NCI-H1930 (cell line): ENCODE measurements at regions not wholly inside any gene's neighbourhood (a gene's known extent, or its start where the extent isn't known, plus 50 kb on each side); places are given as distances from the start of the nearest gene placed in this dataset.
"Not testable (repeated sequence)": the region's sequence is repeated elsewhere in the genome, so short reads cannot be mapped to it uniquely, and the experiment has no call there.

Source experiments
- DNase-seq, 2 experiments: peaks; one replicate each; lab custom pipeline; 2025; lab: John Stamatoyannopoulos, UW

DNA sequence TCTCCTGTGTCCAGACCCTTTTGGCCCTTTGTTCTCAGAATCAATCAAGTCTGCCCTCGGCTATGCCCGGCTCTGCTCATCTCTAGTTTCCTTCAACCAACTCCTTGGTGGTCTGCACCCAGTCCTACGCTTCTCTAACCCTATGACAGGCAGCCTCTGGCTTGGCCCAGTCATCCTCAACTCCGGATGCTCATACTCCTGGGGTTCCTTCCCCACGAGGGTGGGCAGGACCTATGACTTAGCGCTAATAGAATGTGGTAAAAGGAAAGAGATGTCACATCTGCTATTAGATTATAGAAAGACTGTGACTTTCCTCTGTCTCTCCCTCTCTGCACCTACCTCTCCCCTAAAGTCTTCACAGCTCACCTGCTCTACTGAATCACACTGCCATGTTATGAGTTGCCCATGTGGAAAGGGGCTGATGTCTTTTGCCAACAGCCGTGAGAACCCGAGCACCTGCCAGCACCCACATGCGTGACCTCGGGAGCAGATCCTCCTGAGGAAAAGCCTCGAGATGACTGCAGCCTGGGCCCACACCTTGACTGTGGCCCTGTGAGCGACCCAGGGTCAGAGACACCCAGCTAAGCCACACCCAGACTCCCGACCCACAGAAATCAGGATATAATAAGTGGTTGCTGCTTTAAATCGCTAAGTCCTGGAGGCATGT is 334.9 kb downstream of the GADD45G start:
- no peak for DNase-seq

- no peak for DNase-seq
Observed at GRCh38 chr9:89940625-89941024, 335.8 kb downstream of the GADD45G start.

DNA sequence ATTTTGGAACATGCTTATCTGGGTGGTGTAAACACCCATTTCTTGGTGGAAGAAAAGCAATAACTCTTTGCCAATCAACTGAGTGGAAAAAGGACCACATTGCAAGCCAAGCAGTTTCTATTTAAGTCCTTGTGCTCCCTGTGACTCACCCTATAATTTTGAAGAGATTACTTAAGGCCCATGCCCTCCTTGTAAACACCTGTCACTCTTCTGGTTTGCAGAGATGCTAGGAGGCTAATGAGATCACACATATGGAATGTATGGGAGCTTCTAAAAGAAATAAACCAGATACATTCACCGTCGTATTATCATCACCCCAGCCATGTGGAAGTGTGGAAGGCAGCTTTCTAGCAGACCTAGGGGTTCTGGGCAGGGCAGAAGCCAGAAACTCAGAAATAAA is 337.1 kb downstream of the GADD45G start:
- DNase-seq: no peak

GRCh38 chr9:89942643-89943042 is 337.8 kb downstream of the GADD45G start:
- DNase-seq: no peak

DNA sequence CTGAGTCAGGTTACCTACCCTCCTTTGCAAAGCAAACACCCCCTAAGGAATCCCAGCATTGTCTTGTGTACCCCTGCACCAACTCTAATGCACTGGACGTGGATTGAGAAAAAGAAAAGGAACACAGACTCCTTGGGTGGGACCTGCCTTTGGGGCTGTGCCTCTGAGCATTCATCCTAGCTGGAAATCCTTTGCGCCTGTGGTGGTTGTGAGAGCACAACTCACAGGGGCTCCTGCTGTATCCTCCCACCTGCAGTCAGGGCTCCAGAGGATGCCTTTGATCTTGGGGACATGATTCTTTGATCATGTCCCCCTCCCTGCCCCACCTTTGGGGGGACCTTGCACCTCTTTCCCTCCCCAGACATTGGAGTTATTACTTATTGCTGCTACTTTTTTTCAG is 338.5 kb downstream of the GADD45G start:
- DNase-seq: no peak

DNA sequence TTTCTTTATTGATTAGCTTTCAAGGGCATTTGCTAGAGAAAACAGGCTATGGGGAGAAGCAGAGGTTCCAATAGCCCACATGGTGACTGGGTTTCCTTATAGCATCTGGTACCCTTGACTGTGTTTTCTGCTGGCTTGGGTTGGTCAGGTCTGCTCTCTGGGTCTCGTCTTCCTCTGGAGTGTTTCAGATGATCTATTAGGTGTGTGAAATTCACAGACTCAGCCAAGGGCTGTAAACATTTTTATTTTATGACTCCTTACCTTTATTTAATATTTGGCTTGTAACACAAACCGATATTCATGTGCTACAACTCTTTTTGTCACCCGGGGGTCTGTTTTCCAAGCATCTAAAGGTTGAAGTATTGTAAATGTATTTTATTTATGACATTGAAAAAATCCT is 338.9 kb downstream of the GADD45G start:
- DNase-seq: no peak

GRCh38 chr9:89945133-89945532 is 340.3 kb downstream of the GADD45G start:
- DNase-seq: no peak

GRCh38 chr9:89946741-89947140 is 341.9 kb downstream of the GADD45G start:
- DNase-seq: no peak

DNA sequence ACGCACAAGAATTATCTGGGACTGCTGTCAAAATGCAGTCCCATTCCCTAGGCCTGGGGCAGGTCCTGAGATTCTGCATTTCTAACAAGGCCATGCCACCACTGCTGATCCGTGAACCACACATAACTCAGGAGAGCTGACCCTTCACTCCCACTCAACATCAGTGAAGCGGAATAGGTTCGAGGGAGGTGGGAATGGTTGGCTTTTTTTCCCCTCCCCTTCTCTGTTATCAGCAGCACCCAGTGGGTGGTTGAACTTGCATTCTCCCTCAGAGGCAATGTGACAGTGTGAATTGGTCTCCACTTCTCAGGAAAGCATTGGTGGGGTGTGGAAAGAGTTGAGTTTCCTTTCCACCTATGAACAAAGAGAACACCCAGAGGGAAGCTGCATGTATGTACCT is 344.3 kb downstream of the GADD45G start:
- DNase-seq: no peak

GRCh38 chr9:89951675-89952074 is 346.9 kb downstream of the GADD45G start:
- DNase-seq: no peak

GRCh38 chr9:89952401-89952800 is 347.6 kb downstream of the GADD45G start:
- no peak for DNase-seq

GRCh38 chr9:89953263-89953662 is 348.5 kb downstream of the GADD45G start:
- not testable (repeated sequence) for DNase-seq

DNA sequence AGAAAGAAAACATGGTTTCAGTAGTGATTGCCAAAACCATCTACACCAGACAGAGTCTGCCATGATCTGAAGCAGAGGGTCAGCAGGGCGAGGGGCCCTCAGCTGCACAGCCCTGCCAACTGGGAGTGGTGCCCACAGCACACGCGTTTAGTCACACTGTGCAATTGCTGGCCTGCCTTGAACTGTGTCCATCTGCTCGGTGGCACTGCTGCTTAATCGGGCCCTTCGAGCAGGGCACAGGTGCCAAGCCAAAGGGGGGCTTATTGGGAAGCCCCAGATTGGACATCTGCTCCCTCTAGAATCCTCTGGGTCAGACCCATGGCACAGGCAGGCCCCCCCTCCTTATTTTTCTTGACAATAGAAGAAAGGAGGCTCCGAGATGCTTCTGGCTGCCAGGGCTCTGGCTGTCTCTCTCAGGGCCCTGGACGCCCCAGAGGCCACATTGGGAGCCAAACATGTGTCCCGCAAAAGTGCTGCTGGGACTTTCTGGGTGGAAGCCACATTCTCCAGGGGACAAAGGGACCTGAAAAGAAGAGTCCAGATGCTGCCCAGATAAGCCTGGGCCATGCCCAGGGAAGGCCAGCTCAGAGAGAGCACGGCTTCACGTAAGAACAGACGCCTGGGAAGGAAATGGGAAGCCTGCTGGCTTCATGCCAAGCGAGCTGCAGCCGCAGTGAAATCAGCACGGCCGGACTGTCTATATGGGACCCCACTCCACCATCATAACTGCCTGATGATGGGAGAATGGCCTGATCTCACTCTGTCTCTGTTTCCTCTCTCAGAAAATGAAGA is 349.2 kb downstream of the GADD45G start:
- no peak for DNase-seq

GRCh38 chr9:89955144-89955543 is 350.3 kb downstream of the GADD45G start:
- DNase-seq: no peak

DNA sequence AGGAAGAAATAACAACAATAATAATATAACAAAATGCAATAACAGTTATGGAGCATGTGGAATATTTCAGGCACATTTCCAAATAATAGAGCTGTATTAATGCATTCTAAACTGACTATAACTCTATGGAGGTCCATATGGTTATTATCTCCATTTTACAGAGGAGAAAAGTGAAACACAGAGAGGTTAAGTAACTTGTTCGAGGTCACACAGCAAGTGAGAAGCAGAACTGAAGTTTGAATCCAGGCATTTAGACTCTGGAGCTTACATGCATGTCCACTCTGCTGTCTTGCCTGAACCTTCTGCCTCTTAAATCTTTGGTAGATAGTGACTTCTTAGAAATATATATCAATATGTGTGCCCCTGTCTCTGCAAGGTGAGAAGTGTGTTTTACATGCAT is 350.8 kb downstream of the GADD45G start:
- no peak for DNase-seq

DNA sequence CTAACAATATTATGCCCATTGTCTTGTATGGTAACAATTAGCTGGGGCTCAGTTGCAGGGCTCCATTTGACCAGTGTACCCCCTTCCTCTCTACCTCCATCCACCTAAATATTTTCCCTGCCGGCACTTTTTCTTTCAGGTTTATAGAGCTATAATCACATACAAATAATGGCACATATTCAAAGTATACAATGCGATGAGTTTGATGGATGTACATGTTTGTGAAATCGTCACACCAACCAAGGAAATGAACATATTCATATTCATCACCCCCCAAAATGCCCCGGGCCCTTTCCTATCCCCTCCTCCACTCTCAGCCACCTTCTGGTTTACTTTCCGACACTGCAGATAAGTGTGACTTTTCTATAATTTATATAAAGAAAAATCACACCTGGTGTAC is 351.5 kb downstream of the GADD45G start:
- no peak for DNase-seq

- no peak for DNase-seq
Observed at GRCh38 chr9:89956907-89957306, 352.1 kb downstream of the GADD45G start.

- no peak for DNase-seq
Observed at GRCh38 chr9:89958086-89958485, 353.3 kb downstream of the GADD45G start.

DNA sequence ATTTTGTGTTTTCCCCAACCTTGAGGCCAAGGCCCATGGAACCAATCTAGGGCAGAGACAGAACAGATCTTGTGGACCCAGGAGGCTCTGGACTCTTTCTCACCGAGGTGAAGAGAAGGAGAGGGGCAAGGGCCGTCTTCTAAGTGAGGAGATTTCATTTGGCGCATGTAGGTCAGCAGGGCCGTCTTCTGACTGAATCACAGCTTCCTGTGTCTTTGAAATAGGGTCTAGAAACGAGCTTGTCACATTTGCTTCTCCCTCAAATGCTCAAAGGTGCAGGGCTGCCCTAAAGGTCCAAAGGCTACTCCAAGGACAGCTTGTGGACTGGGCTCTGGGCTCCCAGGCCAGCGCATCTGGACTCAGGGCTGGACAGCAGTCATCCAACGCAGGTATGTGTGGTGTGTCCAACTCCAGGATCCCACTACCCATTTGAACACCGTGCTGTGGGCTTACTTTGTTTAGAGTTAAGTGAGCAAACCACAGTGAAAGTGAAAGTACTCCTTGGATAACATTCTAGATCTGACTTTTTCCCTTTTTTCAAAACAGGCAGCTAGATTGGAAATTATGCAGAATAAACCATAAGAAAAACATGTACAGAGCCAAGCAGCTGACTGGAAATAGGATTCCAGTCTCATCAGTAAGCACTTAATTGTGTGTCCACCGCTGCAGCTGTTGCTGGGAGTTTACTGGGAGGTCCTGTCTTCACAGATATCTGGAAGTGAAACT is 357.0 kb downstream of the GADD45G start:
- no peak for DNase-seq

DNA sequence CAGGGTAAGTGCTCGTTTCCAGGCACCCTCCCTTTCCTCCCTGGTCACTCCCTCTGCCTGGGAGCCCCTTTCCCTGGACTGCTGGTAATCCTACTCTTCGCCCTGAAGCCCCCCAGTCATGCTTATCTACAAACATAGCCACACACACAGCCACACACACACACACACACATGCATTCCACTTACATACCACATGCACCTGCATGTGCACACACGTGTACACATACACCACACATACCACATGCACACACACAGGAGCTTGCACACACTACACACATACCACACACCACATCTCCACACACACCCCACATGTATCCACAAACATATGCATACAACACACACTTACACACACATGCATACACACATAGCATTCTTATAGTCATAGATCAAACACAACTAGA is 358.5 kb downstream of the GADD45G start:
- DNase-seq: no peak

GRCh38 chr9:89967527-89967926 is 362.7 kb downstream of the GADD45G start:
- no peak for DNase-seq

DNA sequence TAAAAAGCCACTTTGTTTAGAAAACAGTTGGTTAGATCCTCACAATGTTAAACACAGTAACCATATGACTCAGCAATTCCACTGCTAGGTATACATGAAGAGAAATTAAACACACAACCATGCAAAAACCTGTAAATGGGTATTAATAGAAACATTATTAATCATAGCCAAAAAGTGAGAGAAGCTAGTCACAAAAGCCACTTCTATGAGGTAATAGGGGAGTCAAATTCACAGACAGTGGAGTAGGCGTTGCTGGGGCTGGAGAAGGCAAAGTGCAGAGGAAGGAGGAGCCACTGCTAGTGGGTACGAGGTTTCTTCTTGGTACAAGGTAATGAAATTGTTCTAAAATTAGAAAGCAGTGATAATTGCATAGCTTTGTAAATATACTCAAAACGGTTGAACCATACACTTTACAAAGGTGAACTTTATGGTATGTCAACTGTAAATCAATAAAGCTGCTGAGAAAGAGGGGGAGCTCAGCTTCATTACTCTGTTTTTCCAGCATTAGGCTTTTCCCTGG is 364.4 kb downstream of the GADD45G start:
- no peak for DNase-seq
